Epithelial cell of esophagus (primary cell): ENCODE measurements at regions not wholly inside any gene's neighbourhood (a gene's known extent, or its start where the extent isn't known, plus 50 kb on each side); places are given as distances from the start of the nearest gene placed in this dataset.

Experiments
- DNase-seq: peaks from one replicate; pipeline ENCODE4 v3.0.0; 2010; ENCODE audit warnings: low read depth
- H3K4me3 ChIP-seq: 2 replicates; pipeline ENCODE4 v1.5.1; 2011; ENCODE audit warnings: mild to moderate bottlenecking, low read length, control low read depth
- CTCF ChIP-seq: IDR thresholded peaks from 2 replicates; pipeline ENCODE4 v1.5.1; 2011; ENCODE audit warnings: low read depth, mild to moderate bottlenecking, low read length, control low read depth, inconsistent platforms; ENCODE audit not compliant: insufficient read depth; ENCODE audit errors: missing control alignments

- TF ChIP-seq CTCF: no peak
- H3K4me3 ChIP-seq: no peak overlapping the region
- DNase-seq: no peak
Measured at GRCh38 chr7:4319280-4319679, 362.8 kb upstream of the FOXK1 start.

GRCh38 chr7:4325732-4326131 lies 356.4 kb upstream of the FOXK1 start:
- H3K4me3 ChIP-seq: no peak overlapping the region
- TF ChIP-seq CTCF: no peak
- no peak for DNase-seq

- no peak for DNase-seq
- no peak overlapping the region for H3K4me3 ChIP-seq
- TF ChIP-seq CTCF: no peak
Measured at GRCh38 chr7:4331711-4332110, 350.4 kb upstream of the FOXK1 start.

- DNase-seq: no peak
- H3K4me3 ChIP-seq: no peak overlapping the region
- TF ChIP-seq CTCF: no peak
Measured at GRCh38 chr7:4338556-4338955, 343.5 kb upstream of the FOXK1 start.

GRCh38 chr7:4343272-4344247 lies 338.5 kb upstream of the FOXK1 start:
- DNase-seq: no peak
- no peak overlapping the region for H3K4me3 ChIP-seq
- TF ChIP-seq CTCF: no peak

- TF ChIP-seq CTCF: no peak
- no peak overlapping the region for H3K4me3 ChIP-seq
- no peak for DNase-seq
Measured at GRCh38 chr7:4345004-4345403, 337.1 kb upstream of the FOXK1 start.

- TF ChIP-seq CTCF: no peak
Measured at GRCh38 chr7:4352069-4352468, 330.0 kb upstream of the FOXK1 start.

More at GRCh38 chr7:4352069-4352468, 330.0 kb upstream of the FOXK1 start:
- no peak for DNase-seq
- no peak overlapping the region for H3K4me3 ChIP-seq
